ENCODE measurements at regions not wholly inside any gene's neighbourhood (a gene's known extent, or its start where the extent isn't known, plus 50 kb on each side); places are given as distances from the start of the nearest gene placed in this dataset.
A peak's percentile ranks its signal among the peaks of the same experiment; 100 is the strongest.
"Not testable (repeated sequence)": the region's sequence is repeated elsewhere in the genome, so short reads cannot be mapped to it uniquely, and the experiment has no call there.

GRCh38 chr7:131629217-131629882, 72.9 kb upstream of the PODXL start:
- no peak for DNase-seq

GRCh38 chr7:131628634-131629033, 72.2 kb upstream of the PODXL start:
- DNase-seq: no peak

- DNase-seq: no peak
Measured at GRCh38 chr7:131627735-131628190, 71.3 kb upstream of the PODXL start.

GRCh38 chr7:131626643-131627042, 70.2 kb upstream of the PODXL start:
- no peak for DNase-seq

GRCh38 chr7:131625817-131626372, 69.5 kb upstream of the PODXL start:
- no peak for DNase-seq

- not testable (repeated sequence) for DNase-seq
Measured at GRCh38 chr7:131625345-131625744, 68.9 kb upstream of the PODXL start.

- no peak for DNase-seq
Measured at GRCh38 chr7:131624536-131624935, 68.1 kb upstream of the PODXL start.

GRCh38 chr7:131623154-131623553, 66.7 kb upstream of the PODXL start:
- DNase-seq: no peak

- no peak for DNase-seq
Measured at GRCh38 chr7:131621652-131622051, 65.2 kb upstream of the PODXL start.

GRCh38 chr7:131620673-131621609, 64.5 kb upstream of the PODXL start:
- DNase-seq: no peak

GRCh38 chr7:131619336-131620305, 63.2 kb upstream of the PODXL start:
- DNase-seq: peak; percentile 9

GRCh38 chr7:131618391-131618790, 62.0 kb upstream of the PODXL start:
- no peak for DNase-seq

- no peak for DNase-seq
Measured at GRCh38 chr7:131616487-131617200, 60.2 kb upstream of the PODXL start.

GRCh38 chr7:131613909-131614308, 57.5 kb upstream of the PODXL start:
- no peak for DNase-seq

GRCh38 chr7:131610007-131610406, 53.6 kb upstream of the PODXL start:
- no peak for DNase-seq

GRCh38 chr7:131608116-131608500, 51.7 kb upstream of the PODXL start:
- no peak for DNase-seq

- DNase-seq: no peak
Measured at GRCh38 chr7:131607291-131608115, 51.1 kb upstream of the PODXL start.

GRCh38 chr7:131606346-131607290, 50.2 kb upstream of the PODXL start:
- DNase-seq: peak; percentile 7

Measured in CD4-positive, alpha-beta T cell treated with Interferon gamma for 1 hour (primary cell).